ENCODE measurements at regions not wholly inside any gene's neighbourhood (a gene's known extent, or its start where the extent isn't known, plus 50 kb on each side); places are given as distances from the start of the nearest gene placed in this dataset.

DNA sequence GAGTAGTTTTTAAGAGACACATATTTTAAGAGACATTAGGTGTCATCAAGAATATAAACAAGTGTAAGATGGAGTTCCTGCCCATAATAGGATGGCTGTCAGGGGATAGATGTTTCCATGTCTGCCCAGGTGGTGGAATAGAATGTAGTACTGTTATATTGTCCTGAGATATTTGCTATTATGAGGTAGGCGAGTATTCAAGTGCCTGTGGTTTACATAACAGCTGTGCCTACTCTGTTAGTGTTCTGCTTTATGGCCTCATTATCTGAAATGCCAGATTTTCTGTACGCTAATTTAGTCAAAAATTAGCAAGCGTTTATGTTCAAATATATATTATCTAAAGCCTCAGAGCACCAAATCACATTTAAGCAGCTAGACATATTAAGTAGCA, 360.2 kb upstream of the ROPN1 start:
- DNase-seq (ENCODE audit: low read depth in 2 of 2): no peak
- TF ChIP-seq, protein P1, sequence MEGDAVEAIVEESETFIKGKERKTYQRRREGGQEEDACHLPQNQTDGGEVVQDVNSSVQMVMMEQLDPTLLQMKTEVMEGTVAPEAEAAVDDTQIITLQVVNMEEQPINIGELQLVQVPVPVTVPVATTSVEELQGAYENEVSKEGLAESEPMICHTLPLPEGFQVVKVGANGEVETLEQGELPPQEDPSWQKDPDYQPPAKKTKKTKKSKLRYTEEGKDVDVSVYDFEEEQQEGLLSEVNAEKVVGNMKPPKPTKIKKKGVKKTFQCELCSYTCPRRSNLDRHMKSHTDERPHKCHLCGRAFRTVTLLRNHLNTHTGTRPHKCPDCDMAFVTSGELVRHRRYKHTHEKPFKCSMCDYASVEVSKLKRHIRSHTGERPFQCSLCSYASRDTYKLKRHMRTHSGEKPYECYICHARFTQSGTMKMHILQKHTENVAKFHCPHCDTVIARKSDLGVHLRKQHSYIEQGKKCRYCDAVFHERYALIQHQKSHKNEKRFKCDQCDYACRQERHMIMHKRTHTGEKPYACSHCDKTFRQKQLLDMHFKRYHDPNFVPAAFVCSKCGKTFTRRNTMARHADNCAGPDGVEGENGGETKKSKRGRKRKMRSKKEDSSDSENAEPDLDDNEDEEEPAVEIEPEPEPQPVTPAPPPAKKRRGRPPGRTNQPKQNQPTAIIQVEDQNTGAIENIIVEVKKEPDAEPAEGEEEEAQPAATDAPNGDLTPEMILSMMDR (IDR thresholded peaks at IDR 0.05; ENCODE audit: low read depth, low read length): no peak
- H3K4me3 ChIP-seq (replicated peaks in 1 of 2; ENCODE audit: low read depth in 2 of 2, low read length in 2 of 2): no peak overlapping the region

DNA sequence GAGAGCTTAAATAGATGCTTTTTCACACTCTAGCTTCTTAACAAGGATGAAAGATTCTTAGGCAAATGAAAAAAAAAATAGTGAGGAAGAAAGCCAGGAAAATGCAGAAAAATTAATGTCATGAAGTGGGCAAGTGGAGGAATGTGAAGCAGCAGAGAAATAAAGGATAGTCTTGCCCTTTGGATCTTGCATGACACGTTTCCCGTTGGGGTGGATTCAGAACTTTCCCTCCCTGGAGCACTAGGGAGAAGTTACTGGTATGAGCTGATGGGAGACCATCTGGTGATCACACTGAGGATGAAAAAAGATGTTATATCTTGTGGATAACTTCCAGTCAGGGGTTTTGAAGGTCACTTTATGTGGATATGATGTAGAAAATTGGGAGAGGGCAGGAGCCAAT, 361.8 kb upstream of the ROPN1 start:
- DNase-seq (ENCODE audit: low read depth in 2 of 2): no peak
- TF ChIP-seq, protein P1 (IDR thresholded peaks at IDR 0.05; ENCODE audit: low read depth, low read length): no peak
- no peak overlapping the region for H3K4me3 ChIP-seq (replicated peaks in 1 of 2; ENCODE audit: low read depth in 2 of 2, low read length in 2 of 2)

DNA sequence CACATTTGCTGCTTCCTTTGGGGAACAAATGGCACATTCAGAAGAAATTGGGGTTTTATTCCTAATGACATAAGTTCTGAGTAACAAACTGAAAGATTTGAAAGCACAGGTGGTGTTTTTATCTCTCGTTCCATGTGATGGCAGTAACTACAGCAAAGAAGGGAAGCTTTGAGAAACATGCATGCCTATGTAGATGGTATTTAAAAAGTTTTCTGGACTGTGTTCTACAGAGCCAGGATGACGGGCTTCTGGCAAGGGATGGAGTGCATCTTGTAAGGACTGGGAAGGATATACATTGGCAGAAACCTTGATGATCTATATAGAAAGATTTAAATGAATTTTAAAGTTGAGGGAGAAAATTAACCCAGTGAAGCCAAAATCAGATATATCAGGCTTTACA, 362.2 kb upstream of the ROPN1 start:
- H3K4me3 ChIP-seq (replicated peaks in 1 of 2; ENCODE audit: low read depth in 2 of 2, low read length in 2 of 2): no peak overlapping the region
- TF ChIP-seq, protein P1 (IDR thresholded peaks at IDR 0.05; ENCODE audit: low read depth, low read length): no peak
- DNase-seq (ENCODE audit: low read depth in 2 of 2): no peak

DNA sequence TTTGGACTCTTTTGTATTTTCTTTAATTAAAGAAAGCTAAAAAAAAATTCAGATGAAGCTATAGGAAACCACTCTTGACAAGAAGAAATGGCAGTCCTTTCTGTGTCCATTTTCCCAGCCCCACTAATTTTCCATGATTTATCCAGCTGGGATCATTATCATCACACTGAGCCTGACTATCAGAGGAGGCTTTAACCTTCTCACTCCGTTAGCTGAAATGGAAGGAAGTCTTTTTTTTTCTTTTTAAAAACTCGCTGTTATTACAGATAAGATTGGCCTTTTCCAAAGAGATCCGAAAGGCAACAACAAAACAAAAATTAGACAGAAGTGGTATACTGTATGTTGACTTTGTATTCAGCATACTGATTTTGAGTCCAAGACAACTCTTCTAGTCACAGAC, 366.2 kb upstream of the ROPN1 start:
- no peak for DNase-seq (ENCODE audit: low read depth in 2 of 2)
- TF ChIP-seq, protein P1 (IDR thresholded peaks at IDR 0.05; ENCODE audit: low read depth, low read length): no peak
- no peak overlapping the region for H3K4me3 ChIP-seq (replicated peaks in 1 of 2; ENCODE audit: low read depth in 2 of 2, low read length in 2 of 2)

DNA sequence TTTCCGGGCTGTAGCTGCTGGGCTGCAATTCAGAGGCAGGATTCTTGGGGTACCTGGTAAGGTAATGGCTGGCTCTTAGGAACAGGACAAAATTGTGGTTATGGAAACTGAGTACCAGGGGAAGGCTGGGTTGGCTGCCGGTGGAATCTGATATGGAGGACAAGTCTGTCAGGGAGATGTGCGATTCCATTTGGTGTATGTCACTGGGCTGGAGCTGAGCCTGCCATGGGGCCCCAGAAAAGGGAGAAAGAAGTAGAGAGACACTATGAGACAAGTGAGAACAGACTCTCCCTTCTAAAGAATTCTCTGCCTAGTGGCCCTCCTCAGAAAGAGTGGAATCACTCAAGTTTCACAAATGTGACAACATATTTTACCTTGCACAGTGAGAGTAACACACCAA, 368.2 kb upstream of the ROPN1 start:
- TF ChIP-seq, protein P1 (IDR thresholded peaks at IDR 0.05; ENCODE audit: low read depth, low read length): no peak
- DNase-seq (ENCODE audit: low read depth in 2 of 2): no peak
- H3K4me3 ChIP-seq (replicated peaks in 1 of 2; ENCODE audit: low read depth in 2 of 2, low read length in 2 of 2): no peak overlapping the region

DNA sequence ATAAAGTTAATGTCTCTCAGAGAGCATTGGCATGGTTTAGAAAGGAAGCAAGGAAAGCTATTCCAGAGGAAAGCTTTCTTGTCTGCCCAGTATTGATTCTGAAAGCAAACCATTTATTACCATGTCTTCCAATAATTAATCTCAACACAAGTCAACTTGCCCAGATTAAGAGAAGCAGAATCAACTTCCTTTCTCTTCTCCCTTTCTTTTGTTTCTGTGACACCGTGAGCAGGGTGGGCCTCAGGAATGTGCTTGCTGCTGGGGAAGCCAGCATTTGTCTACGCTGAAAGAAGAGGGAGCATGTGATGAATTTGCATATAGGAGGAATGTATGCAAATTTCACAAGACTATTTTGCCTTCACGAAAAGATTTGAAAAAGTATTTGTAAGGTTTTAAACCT, 368.6 kb upstream of the ROPN1 start:
- H3K4me3 ChIP-seq (replicated peaks in 1 of 2; ENCODE audit: low read depth in 2 of 2, low read length in 2 of 2): no peak overlapping the region
- TF ChIP-seq, protein P1 (IDR thresholded peaks at IDR 0.05; ENCODE audit: low read depth, low read length): no peak
- no peak for DNase-seq (ENCODE audit: low read depth in 2 of 2)

DNA sequence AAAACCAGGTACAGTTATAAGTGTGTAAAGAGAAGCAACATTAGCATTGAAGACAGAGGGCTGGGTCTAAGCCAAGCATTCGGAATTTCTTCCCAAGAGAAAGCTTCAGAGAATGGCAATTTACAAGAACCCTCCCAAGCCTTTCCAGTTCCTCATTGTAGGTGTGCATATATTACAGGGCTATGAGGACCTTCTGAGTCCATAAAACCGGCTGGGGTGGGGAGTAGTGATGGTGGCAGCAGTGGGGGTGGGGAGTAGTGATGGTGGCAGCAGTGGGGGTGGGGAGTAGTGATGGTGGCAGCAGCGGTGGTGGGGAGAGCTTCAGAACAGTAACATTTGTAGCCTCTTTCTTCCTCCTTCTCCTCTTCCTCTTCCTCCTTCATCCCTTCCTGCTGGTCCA, 368.7 kb upstream of the UMPS start:
- TF ChIP-seq, protein P1 (IDR thresholded peaks at IDR 0.05; ENCODE audit: low read depth, low read length): no peak
- DNase-seq (ENCODE audit: low read depth in 2 of 2): no peak
- H3K4me3 ChIP-seq (replicated peaks in 1 of 2; ENCODE audit: low read depth in 2 of 2, low read length in 2 of 2): no peak overlapping the region
